Fibroblast of lung (primary cell): ENCODE measurements at regions not wholly inside any gene's neighbourhood (a gene's known extent, or its start where the extent isn't known, plus 50 kb on each side); places are given as distances from the start of the nearest gene placed in this dataset.

Experiments used
- DNase-seq, 2 donors: peaks; one replicate each; pipeline versions ENCODE4 v3.0.0 to v3.0.0-alpha.2; 2010; ENCODE audit warnings: low read depth in 2 of 2
- H2AFZ ChIP-seq: 2 replicates; pipeline ENCODE4 v1.5.1; 2012; ENCODE audit warnings: low read length, control low read depth, inconsistent platforms
- H3K27ac ChIP-seq: 2 replicates; pipeline ENCODE4 v1.5.1; 2011; ENCODE audit warnings: low read length, control low read depth; ENCODE audit not compliant: insufficient read depth
- H3K27me3 ChIP-seq: 2 replicates; pipeline ENCODE4 v1.5.1; 2011; ENCODE audit warnings: mild to moderate bottlenecking, low read length; ENCODE audit not compliant: control insufficient read depth, insufficient read depth
- H3K36me3 ChIP-seq: 2 replicates; pipeline ENCODE4 v1.5.1; 2011; ENCODE audit warnings: low read length; ENCODE audit not compliant: control insufficient read depth, insufficient read depth
- H3K4me1 ChIP-seq: 2 replicates; pipeline ENCODE4 v1.5.1; 2011; ENCODE audit warnings: low read length; ENCODE audit not compliant: control insufficient read depth, insufficient read depth; ENCODE audit errors: extremely low read depth
- H3K4me2 ChIP-seq: 2 replicates; pipeline ENCODE4 v1.5.1; 2011; ENCODE audit warnings: low read length, control low read depth; ENCODE audit not compliant: insufficient read depth; ENCODE audit errors: extremely low read depth
- H3K4me3 ChIP-seq, 4 experiments: fragments of 200-600 bp in 1 of 4; sonication (generic) in 1 of 4; replicated peaks in 1 of 4; 2 replicates each; pipeline ENCODE4 v1.5.1; 2011 to 2016; ENCODE audit warnings: low read length in 4 of 4, low read depth in 3 of 4, mild to moderate bottlenecking in 3 of 4, control low read depth in 2 of 4, inconsistent platforms in 1 of 4, mixed read lengths in 1 of 4; ENCODE audit not compliant: insufficient read depth in 1 of 4; ENCODE audit errors: control extremely low read depth in 1 of 4
- H3K79me2 ChIP-seq: 2 replicates; pipeline ENCODE4 v1.5.1; 2012; ENCODE audit warnings: mild to moderate bottlenecking, low read length, inconsistent platforms; ENCODE audit not compliant: control insufficient read depth, insufficient read depth
- H3K9ac ChIP-seq: 2 replicates; pipeline ENCODE4 v1.5.1; 2011; ENCODE audit warnings: mild to moderate bottlenecking, low read length, control low read depth; ENCODE audit not compliant: insufficient read depth
- H3K9me3 ChIP-seq: 2 replicates; pipeline ENCODE4 v1.5.1; 2012; ENCODE audit warnings: low read depth, low read length; ENCODE audit not compliant: control insufficient read depth, insufficient read depth
- H4K20me1 ChIP-seq: 2 replicates; pipeline ENCODE4 v1.5.1; 2011; ENCODE audit warnings: low read length; ENCODE audit not compliant: control insufficient read depth, insufficient read depth; ENCODE audit errors: extremely low read depth
- CTCF ChIP-seq, 2 donors: IDR thresholded peaks in 1 of 2; conservative IDR thresholded peaks in 1 of 2; 1 replicate in 1 of 2; 2 replicates in 1 of 2; pipeline ENCODE4 v1.5.1; 2011 to 2012; ENCODE audit warnings: low read length in 2 of 2, control low read depth in 1 of 2, inconsistent platforms in 1 of 2, low read depth in 1 of 2, mild to moderate bottlenecking in 1 of 2
- EZH2 ChIP-seq: IDR thresholded peaks from 2 replicates; pipeline ENCODE4 v1.5.1; 2012; ENCODE audit warnings: low read length, control low read depth, mild to moderate bottlenecking; ENCODE audit errors: missing control alignments

- DNase-seq = no peak
- Histone ChIP-seq H3K9ac (no peak overlapping the region), H3K27ac (no peak overlapping the region), H4K20me1 (no peaks in the 10 kb centered on the region), H3K4me2 (no peak overlapping the region), H3K36me3 (no peaks in the 10 kb centered on the region), H3K27me3 (no peaks in the 10 kb centered on the region), H2AFZ (no peak overlapping the region), H3K4me1 (no peaks in the 10 kb centered on the region), H3K79me2 (no peaks in the 10 kb centered on the region), H3K9me3 (no peaks in the 10 kb centered on the region), H3K4me3 (no peak overlapping the region)
- TF ChIP-seq EZH2 = no peak
- no peak for TF ChIP-seq CTCF (conservative IDR thresholded peaks at IDR 0.05 in 1 of 2, IDR thresholded peaks at IDR 0.05 in 1 of 2; ENCODE audit: low read depth in 1 of 2, low read length in 2 of 2)
These were observed 472.9 kb downstream of the NOVA1 start for GRCh38 chr14:26124896-26125438.

- H4K20me1 ChIP-seq = no peaks in the 10 kb centered on the region
- H3K4me2 ChIP-seq = no peak overlapping the region
- TF ChIP-seq EZH2 (no peak), CTCF (conservative IDR thresholded peaks at IDR 0.05 in 1 of 2, IDR thresholded peaks at IDR 0.05 in 1 of 2; ENCODE audit: low read depth in 1 of 2, low read length in 2 of 2) (no peak)
- H3K27ac ChIP-seq = no peak overlapping the region
- H3K4me3 ChIP-seq = no peak overlapping the region
- H3K79me2 ChIP-seq = no peaks in the 10 kb centered on the region
- H2AFZ ChIP-seq = no peak overlapping the region
- H3K9ac ChIP-seq = no peak overlapping the region
- H3K27me3 ChIP-seq = no peaks in the 10 kb centered on the region
- no peaks in the 10 kb centered on the region for H3K4me1 ChIP-seq
- H3K36me3 ChIP-seq = no peaks in the 10 kb centered on the region
- H3K9me3 ChIP-seq = no peaks in the 10 kb centered on the region
- DNase-seq = no peak
These were observed 474.4 kb downstream of the NOVA1 start for GRCh38 chr14:26123459-26123858.

- Histone ChIP-seq H3K4me3 (no peak overlapping the region), H3K79me2 (no peaks in the 10 kb centered on the region), H3K4me1 (no peaks in the 10 kb centered on the region), H3K4me2 (no peak overlapping the region), H2AFZ (no peak overlapping the region), H4K20me1 (no peaks in the 10 kb centered on the region), H3K36me3 (no peaks in the 10 kb centered on the region), H3K9me3 (no peaks in the 10 kb centered on the region), H3K9ac (no peak overlapping the region), H3K27ac (no peak overlapping the region), H3K27me3 (no peaks in the 10 kb centered on the region)
- DNase-seq = no peak
- TF ChIP-seq EZH2 (no peak), CTCF (conservative IDR thresholded peaks at IDR 0.05 in 1 of 2, IDR thresholded peaks at IDR 0.05 in 1 of 2; ENCODE audit: low read depth in 1 of 2, low read length in 2 of 2) (no peak)
These were observed 476.7 kb downstream of the NOVA1 start for GRCh38 chr14:26121181-26121580.
